ENCODE measurements at regions not wholly inside any gene's neighbourhood (a gene's known extent, or its start where the extent isn't known, plus 50 kb on each side); places are given as distances from the start of the nearest gene placed in this dataset.
"Not testable (repeated sequence)": the region's sequence is repeated elsewhere in the genome, so short reads cannot be mapped to it uniquely, and the experiment has no call there.

- TF ChIP-seq EZH2phosphoT487 (IDR thresholded peaks at IDR 0.05; ENCODE audit: insufficient read depth, low read depth); EZH2 (IDR thresholded peaks at IDR 0.05; ENCODE audit: insufficient read depth, poor library complexity, severe bottlenecking): not testable (repeated sequence)
These were observed 53.6 kb upstream of the EDA2R start for GRCh38 chrX:66692512-66692911.
